Body of pancreas (tissue), 4 donors: ENCODE measurements at regions not wholly inside any gene's neighbourhood (a gene's known extent, or its start where the extent isn't known, plus 50 kb on each side); places are given as distances from the start of the nearest gene placed in this dataset.

Source experiments
- ATAC-seq: fragments of 150-250 bp; one replicate; pipeline ENCODE4 v1.9.1; 2016
- DNase-seq, 4 donors: peaks; one replicate each; pipeline ENCODE4 v3.0.0-alpha.2; 2019
- H3K27ac ChIP-seq, 4 donors: fragments of 200-600 bp; sonication (generic); 1 replicate in 3 of 4; 2 replicates in 1 of 4; pipeline versions ENCODE4 v1.5.1 to v1.6.1; 2016 to 2019; ENCODE audit warnings: mild to moderate bottlenecking in 1 of 4, mixed read lengths in 1 of 4, moderate library complexity in 1 of 4
- H3K27me3 ChIP-seq, 2 donors: fragments of 200-600 bp; sonication (generic); one replicate each; pipeline ENCODE4 v1.6.0; 2016; ENCODE audit warnings: mild to moderate bottlenecking in 1 of 2
- H3K36me3 ChIP-seq, 2 donors: fragments of 200-600 bp; sonication (generic); replicated peaks in 1 of 2; 2 replicates each; pipeline ENCODE4 v1.5.1; 2016; ENCODE audit warnings: low read depth in 2 of 2; ENCODE audit not compliant: insufficient read depth in 1 of 2
- H3K4me1 ChIP-seq: fragments of 200-600 bp; sonication (generic); one replicate; pipeline ENCODE4 v1.6.0; 2016
- H3K4me3 ChIP-seq, 2 donors: fragments of 200-600 bp; sonication (generic); 1 replicate in 1 of 2; 2 replicates in 1 of 2; pipeline ENCODE4 v1.5.1; 2016 to 2019
- H3K9me3 ChIP-seq, 3 donors: fragments of 200-600 bp; sonication (generic); 1 replicate in 2 of 3; 2 replicates in 1 of 3; pipeline ENCODE4 v1.5.1; 2016
- POLR2A ChIP-seq, 3 donors: fragments of 450-650 bp; IDR thresholded peaks; one replicate each; pipeline ENCODE4 v1.6.1; 2016; ENCODE audit warnings: antibody characterized with exemption in 3 of 3, mild to moderate bottlenecking in 2 of 3
- WGBS, 2 donors: methylation state at CpG; one replicate each; pipeline ENCODE4 v1.1.5; 2017; 5-methylcytosine and 5-hydroxymethylcytosine counted together
- intact Hi-C: fragments of 100-400 bp; cut with DNase I; formaldehyde crosslinking; loops from one replicate; pipeline ENCODE4 v1.15.1; 2023
- TF ChIP-seq, protein P1 (sequence below), 7 experiments: fragments of 450-650 bp in 4 of 7; fragments of 200-600 bp in 3 of 7; sonication (generic) in 3 of 7; IDR thresholded peaks; one replicate each; pipeline ENCODE4 v1.5.1; 2016 to 2019; ENCODE audit warnings: antibody characterized with exemption in 7 of 7

DNA sequence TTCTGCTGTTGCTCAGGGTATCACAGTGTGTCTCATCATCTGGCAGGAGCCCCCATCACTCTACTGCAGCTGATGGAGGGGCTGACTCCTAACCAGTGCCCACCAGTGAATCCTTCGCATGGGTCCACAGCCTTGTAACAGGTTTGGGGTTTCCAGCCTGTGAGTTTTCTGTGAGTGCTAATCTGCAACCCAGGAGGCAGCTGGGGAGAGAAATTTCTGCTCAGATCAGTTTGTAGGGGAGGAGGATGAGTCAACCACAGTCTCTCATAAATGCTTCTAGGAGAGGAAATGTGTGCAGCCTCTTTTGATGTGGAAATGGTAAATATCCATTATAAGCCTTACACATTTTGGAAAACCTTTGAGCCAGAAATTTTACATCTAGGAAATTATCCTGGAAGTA lies 871.3 kb downstream of the AACS start:
- intact Hi-C loops: no loop called here
- H3K27me3 ChIP-seq: no peaks in the 10 kb centered on the region
- DNase-seq: no peak

DNA sequence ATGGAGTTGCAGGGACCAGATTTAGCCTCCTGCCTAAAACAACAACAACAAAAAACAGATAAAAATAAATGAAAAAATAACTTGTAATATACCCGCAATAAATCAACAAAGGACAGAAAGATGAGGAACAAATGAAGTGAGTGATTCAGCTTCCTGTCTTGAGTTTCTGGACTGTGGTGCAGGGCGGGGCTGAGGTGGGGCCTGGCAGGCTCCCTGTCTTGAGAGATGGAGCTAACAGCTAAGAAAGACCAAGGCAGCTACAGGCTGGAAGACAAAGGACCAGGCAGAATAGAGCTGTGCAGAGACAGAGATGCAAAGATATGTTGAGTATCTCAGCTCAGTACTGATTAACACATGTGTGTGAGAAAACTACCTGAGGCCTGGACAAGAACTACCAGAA lies 879.2 kb downstream of the AACS start:
- DNase-seq: no peak
- no peak for TF ChIP-seq POLR2A (IDR thresholded peaks at IDR 0.05)
- TF ChIP-seq, protein P1, sequence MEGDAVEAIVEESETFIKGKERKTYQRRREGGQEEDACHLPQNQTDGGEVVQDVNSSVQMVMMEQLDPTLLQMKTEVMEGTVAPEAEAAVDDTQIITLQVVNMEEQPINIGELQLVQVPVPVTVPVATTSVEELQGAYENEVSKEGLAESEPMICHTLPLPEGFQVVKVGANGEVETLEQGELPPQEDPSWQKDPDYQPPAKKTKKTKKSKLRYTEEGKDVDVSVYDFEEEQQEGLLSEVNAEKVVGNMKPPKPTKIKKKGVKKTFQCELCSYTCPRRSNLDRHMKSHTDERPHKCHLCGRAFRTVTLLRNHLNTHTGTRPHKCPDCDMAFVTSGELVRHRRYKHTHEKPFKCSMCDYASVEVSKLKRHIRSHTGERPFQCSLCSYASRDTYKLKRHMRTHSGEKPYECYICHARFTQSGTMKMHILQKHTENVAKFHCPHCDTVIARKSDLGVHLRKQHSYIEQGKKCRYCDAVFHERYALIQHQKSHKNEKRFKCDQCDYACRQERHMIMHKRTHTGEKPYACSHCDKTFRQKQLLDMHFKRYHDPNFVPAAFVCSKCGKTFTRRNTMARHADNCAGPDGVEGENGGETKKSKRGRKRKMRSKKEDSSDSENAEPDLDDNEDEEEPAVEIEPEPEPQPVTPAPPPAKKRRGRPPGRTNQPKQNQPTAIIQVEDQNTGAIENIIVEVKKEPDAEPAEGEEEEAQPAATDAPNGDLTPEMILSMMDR (IDR thresholded peaks at IDR 0.05): no peak
- no peaks in the 10 kb centered on the region for H3K4me1 ChIP-seq
- no peaks in the 10 kb centered on the region for H3K27me3 ChIP-seq
- no peaks in the 10 kb centered on the region for H3K36me3 ChIP-seq
- no peak for ATAC-seq
- H3K9me3 ChIP-seq: no peaks in the 10 kb centered on the region
- 90 to 91% methylated on average over 2 of the region's 2 CpGs for WGBS, 2 donors
- no peak overlapping the region for H3K27ac ChIP-seq
- intact Hi-C loops: no loop called here
- H3K4me3 ChIP-seq: no peak overlapping the region

More for the DNA sequence above, 871.3 kb downstream of the AACS start:
- ATAC-seq: no peak
- WGBS, 2 donors: 83% methylated on average over 1 of the region's 1 CpG; no CpG with 5 or more reads in 1 of the 2 donors
- Histone ChIP-seq H3K4me1 (no peaks in the 10 kb centered on the region), H3K4me3 (no peak overlapping the region), H3K27ac (no peak overlapping the region), H3K36me3 (no peaks in the 10 kb centered on the region), H3K9me3 (no peaks in the 10 kb centered on the region)
- TF ChIP-seq, protein P1 (IDR thresholded peaks at IDR 0.05): no peak
- no peak for TF ChIP-seq POLR2A (IDR thresholded peaks at IDR 0.05)

DNA sequence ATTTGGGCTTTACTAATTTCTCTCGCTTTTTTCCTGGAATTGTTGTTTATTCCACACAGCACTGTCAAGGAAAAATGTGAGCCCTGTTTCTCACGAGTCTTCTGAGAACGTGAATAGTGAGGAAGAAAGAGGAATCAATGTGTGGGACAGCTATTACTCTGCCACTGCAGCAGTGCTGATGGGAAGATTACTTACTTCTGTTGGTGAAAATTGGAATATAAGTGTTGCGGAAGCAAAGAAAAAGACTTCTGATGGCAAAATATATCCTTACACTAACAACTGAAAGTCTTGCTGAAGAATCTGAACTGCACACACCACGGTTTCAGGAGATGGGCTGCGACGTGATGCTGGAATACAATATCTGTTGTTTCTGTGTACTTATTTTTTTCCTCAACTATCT lies 884.2 kb downstream of the AACS start:
- WGBS, 2 donors: 71 to 77% methylated on average over 7 of the region's 7 CpGs
- no peaks in the 10 kb centered on the region for H3K9me3 ChIP-seq
- no peak for ATAC-seq

DNA sequence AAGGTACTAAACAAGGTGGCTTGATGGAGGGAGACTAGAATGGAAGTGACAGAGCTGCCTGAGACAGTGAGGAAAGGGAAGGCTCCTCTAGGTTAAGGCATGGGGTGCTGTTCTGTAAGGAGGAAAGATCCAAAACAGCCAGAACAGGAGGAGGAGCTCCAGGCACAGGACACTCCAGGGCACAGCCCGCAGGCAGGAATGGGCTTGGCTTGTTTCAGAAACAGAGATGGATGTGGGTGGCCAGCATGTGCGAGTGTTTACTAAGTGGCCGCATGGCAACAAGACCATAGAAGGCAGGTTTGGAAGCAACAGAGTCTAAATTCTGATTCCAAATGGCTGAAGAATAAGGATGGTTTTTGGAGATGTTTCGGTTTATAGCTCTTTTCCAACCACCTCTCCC lies 889.1 kb downstream of the AACS start:
- no peak for ATAC-seq
- WGBS, 2 donors: 77 to 83% methylated on average over 4 of the region's 4 CpGs
- DNase-seq: no peak
- Histone ChIP-seq H3K9me3 (no peaks in the 10 kb centered on the region), H3K36me3 (no peaks in the 10 kb centered on the region), H3K4me1 (no peaks in the 10 kb centered on the region), H3K27me3 (no peaks in the 10 kb centered on the region), H3K27ac (no peak overlapping the region), H3K4me3 (no peak overlapping the region)
- intact Hi-C loops: no loop called here
- no peak for TF ChIP-seq POLR2A (IDR thresholded peaks at IDR 0.05)
- TF ChIP-seq, protein P1 (IDR thresholded peaks at IDR 0.05): no peak

More for the DNA sequence above, 884.2 kb downstream of the AACS start:
- DNase-seq: no peak
- intact Hi-C loops: no loop called here
- Histone ChIP-seq H3K4me3 (no peak overlapping the region), H3K36me3 (no peaks in the 10 kb centered on the region), H3K27me3 (no peaks in the 10 kb centered on the region), H3K27ac (no peak overlapping the region), H3K4me1 (no peaks in the 10 kb centered on the region)
- no peak for TF ChIP-seq POLR2A (IDR thresholded peaks at IDR 0.05)
- TF ChIP-seq, protein P1 (IDR thresholded peaks at IDR 0.05): no peak

DNA sequence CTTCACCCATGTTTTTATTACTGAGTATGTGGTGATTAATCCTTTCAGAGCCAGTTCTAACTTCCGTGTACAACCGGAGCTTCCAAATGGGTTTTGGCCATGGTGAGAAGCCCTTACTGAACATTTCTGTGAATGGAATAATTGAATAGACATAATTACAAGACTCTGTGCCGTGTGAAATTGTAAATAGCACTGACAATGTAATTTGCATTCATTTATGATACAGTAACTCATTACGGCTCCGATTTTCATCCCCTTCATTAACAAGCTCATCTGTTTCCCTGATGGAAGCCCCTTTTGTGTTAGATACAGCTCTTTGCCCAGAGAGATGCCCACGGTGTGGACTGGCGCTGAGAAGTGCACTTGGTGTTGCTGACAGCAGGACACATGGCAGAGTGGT lies 891.0 kb downstream of the AACS start:
- no peaks in the 10 kb centered on the region for H3K4me1 ChIP-seq
- H3K36me3 ChIP-seq: no peaks in the 10 kb centered on the region
- H3K4me3 ChIP-seq: no peak overlapping the region
- H3K9me3 ChIP-seq: no peaks in the 10 kb centered on the region
- H3K27ac ChIP-seq: no peak overlapping the region
- WGBS, 2 donors: 65 to 69% methylated on average over 7 of the region's 7 CpGs
- ATAC-seq: no peak
- TF ChIP-seq POLR2A (IDR thresholded peaks at IDR 0.05): no peak
- TF ChIP-seq, protein P1 (IDR thresholded peaks at IDR 0.05): no peak
- DNase-seq: no peak
- intact Hi-C loops: no loop called here
- H3K27me3 ChIP-seq: no peaks in the 10 kb centered on the region
